GM18909 (cell line): ENCODE measurements at regions not wholly inside any gene's neighbourhood (a gene's known extent, or its start where the extent isn't known, plus 50 kb on each side); places are given as distances from the start of the nearest gene placed in this dataset.
A peak's percentile ranks its signal among the peaks of the same experiment; 100 is the strongest.

Experiments used
- ATAC-seq: cut with Tn5 transposase; IDR thresholded peaks from one replicate; pipeline ENCODE4 v1.9.1; 2021; ENCODE audit warnings: mild to moderate bottlenecking; ENCODE audit not compliant: unreplicated experiment, poor library complexity

GRCh38 chr11:128303383-128303782 lies 284.0 kb downstream of the ETS1 start:
- no peak for ATAC-seq

DNA sequence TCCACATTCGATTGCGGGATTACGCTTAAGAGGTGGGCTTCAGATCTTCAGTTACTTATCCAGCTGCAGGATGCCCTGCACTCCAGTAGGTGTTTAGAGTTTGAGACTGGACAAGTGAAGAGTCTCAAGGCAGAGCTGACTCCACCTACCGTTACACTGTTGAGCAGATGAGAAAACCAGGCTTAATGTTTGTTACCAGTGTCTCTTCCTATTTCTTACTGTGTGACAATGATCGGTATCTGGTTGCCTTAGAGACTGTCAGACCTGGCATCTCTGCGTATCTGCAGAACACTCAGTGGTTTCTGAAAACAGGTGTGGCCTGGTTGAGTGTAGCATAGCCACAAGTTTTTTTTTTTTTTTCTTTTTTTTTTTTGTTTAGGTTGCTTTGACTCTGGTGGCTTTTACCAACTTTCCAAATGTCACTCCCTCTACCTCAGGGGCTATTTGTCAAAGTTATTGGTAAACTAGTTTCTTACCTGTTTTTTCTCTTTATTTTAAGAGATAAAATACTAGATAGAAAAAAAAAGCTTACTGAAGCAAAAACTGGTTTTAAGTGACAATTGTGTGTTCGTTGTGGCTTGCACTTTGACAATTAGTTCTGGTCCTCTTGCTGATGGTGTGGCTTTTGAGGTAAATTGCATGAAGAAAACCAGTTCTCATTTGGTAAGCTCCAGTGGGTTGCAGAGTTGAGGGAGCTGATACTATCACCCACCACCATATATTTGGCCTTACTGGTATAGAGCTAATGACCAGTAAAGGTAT lies 284.8 kb downstream of the ETS1 start:
- ATAC-seq, result peak; percentile 85

DNA sequence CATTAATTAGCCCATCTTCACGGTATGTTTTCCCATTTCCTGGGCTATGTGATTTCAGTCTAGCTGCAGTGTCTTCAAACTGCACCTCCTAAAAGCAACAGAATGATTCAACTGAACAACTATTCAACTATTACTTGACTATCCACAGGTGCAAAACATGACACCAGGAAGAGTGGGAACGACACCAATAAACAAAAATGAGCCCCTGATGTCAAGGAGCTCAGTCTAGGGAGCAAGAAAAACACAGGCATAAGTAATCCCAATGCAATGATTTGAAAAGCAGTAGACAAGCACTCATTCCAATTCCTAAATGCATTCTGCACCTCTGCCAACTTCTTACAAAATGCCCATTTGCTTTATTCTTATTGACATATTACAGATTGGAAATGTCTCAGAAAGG lies 285.6 kb downstream of the ETS1 start:
- no peak for ATAC-seq

DNA sequence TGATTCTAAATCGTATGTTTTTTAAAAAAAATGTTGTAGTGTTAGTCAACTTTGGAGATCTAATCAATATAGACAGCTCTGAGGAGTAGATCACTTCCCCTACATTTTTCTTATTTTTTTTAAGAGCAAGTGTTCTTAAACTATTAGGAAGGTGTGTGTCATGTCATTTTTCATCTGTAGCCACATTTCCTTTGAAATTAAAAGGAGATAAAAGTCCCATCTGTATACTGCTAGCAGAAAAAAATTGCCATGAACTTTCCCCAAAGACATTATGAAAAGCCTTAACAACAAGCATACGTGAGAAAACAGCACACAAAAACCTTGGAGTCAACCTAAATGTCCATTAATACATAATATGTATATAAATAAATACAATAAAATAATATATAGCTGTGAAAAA lies 286.6 kb downstream of the ETS1 start:
- ATAC-seq, result no peak

GRCh38 chr11:128299132-128299726 lies 288.1 kb downstream of the ETS1 start:
- ATAC-seq, result peak; percentile 32

DNA sequence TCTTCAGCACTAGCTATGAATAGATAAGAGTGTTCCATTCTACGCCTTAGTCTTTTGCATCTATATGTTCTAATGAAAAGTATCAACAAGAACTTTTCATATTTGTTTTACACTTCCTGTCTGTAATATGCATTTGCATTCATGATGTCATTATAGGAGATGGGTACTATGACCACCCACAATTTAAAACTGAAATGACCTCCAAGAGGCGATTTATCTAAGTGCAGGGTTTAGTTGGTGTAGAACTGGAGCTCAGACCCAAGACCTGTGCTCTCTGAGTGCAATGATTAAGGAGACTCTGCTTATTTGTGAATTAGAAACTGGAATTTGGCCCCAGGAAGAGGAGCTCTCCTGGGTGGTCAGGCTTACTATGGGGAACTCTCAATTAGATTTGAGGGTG lies 289.1 kb downstream of the ETS1 start:
- ATAC-seq, result no peak

- ATAC-seq, result no peak
These were observed 289.6 kb downstream of the ETS1 start for GRCh38 chr11:128297805-128298204.

DNA sequence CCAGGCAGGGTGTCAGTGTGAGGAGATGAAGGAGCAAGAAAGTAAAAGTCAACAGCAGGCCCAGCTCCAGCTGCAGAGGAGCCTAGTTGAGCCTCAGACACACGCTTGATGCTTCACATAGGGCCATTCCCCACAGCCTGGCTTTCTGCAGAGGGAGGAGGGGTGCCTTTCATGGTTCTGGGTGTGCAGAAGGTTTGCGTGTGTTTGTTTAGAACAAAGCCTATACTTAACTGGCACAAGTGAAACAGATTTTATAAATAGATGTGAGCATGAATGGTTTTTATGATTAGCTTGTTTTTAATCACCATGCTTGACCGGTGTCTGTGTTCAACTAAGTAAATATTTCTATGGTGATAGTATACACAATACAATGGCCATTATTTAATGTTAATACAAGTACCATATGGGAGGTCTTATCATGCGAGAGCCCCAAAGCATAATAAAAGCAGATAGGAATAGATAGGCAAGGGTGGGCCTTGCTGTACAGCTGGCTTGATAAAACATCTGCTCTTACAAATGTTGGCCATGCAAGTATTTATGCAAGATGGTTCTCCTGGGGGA lies 290.2 kb downstream of the ETS1 start:
- ATAC-seq, result no peak

DNA sequence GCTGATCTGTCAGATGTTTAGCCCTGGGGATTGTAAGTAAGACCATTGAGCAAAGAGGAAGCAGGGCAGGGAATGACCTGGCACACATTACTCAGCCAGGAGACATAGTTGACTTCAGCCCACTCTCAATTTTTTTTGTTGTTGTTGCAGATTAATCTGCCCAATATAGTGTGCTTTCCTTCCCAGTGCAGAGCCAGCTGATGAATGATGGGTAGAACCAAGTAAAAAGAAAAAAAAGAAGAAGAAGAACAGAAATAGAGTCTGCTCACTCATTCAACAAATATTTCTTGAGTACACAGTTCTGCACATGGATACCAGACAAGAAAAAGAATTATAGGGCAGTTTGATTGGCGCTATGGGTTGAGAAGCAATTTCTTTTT lies 292.7 kb downstream of the ETS1 start:
- ATAC-seq, result no peak

- ATAC-seq, result no peak
These were observed 293.2 kb downstream of the ETS1 start for GRCh38 chr11:128294001-128294670.

DNA sequence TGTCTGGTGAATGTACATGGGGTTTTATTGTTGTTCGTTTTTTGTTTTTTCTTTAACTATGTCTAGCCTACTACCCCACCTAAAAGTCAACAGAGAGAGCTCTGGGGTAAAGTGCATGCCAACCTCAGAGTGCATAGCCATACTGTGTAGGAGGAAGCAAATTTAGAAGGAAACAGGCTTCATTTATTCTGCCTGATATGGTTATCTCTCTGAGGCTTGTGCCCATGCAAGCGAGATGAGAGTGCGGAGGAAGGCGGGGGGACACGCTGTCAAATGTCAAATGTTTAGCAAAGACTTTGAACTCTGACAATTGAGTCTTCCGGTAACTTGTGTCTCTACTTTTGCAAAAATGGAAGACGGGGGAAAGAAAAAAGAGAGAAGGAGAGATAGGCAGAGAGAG lies 295.5 kb downstream of the ETS1 start:
- ATAC-seq, result no peak

GRCh38 chr11:128291007-128291406 lies 296.4 kb downstream of the ETS1 start:
- no peak for ATAC-seq

- ATAC-seq, result peak; percentile 80
These were observed 297.1 kb downstream of the ETS1 start for GRCh38 chr11:128290106-128290840.

DNA sequence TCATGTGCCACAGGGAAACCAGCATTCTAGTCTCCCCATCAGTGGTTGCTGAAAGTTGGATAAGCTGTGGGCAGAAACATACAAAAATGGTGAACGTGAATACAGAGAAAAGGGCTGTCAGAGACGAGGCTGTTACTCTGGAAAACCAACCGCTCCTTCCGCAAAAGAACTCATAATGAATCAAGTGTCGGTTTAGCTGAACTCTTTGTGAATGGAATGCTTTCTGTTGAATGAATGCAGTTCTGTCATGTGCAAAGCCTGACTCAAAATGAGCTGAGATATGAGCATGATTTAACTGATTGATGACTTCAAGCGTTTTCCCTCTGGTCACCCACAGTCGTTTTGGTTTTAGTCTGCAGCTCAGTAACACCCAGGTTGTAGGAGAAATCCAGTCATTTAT lies 298.3 kb downstream of the ETS1 start:
- no peak for ATAC-seq

DNA sequence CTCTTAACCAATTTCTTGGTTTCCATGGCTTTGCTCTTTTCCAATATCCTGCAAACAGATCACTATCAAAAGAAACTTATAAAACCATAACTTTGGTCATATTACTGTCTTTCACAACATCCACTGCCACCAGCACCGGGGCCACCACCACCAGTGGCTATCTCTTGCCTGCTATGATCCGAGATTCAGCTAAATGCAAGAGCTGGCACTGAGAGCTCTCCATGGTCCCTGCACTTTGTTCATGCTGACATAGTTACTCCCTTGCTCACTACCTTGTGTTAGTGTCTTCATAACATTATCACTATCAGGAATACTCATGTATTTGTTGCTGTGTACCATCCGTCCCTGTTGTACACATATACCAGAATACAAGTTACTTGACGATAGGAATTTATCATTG lies 299.0 kb downstream of the ETS1 start:
- ATAC-seq, result no peak

- ATAC-seq, result no peak
These were observed 302.0 kb downstream of the ETS1 start for GRCh38 chr11:128285321-128285720.

GRCh38 chr11:128284634-128285033 lies 302.7 kb downstream of the ETS1 start:
- no peak for ATAC-seq

GRCh38 chr11:128283451-128283850 lies 303.9 kb downstream of the ETS1 start:
- ATAC-seq, result no peak

DNA sequence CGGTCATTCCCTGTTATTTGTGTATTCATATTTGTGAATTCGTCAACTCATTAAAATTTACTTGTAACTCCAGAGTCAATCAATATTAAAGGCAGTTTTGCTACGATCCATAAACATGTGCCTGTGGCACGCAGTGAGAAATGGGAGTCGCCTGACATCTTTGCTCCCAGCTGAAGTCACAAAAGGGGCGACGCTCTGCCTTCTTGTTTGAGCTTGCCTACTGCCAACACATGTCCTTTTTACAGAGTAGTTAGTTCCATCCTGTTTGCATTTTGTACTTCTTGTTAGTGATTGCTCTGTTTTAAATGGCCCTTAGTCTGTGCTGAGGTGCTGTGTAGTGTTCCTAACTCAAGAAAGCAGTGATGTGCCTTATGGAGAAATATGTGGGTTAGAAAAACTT lies 305.3 kb downstream of the ETS1 start:
- ATAC-seq, result no peak

GRCh38 chr11:128279866-128280265 lies 307.5 kb downstream of the ETS1 start:
- ATAC-seq, result no peak

GRCh38 chr11:128273736-128274135 lies 313.6 kb downstream of the ETS1 start:
- ATAC-seq, result no peak
